Nucleus accumbens (tissue), 56 donors: ENCODE measurements at regions not wholly inside any gene's neighbourhood (a gene's known extent, or its start where the extent isn't known, plus 50 kb on each side); places are given as distances from the start of the nearest gene placed in this dataset.

Experiments
- DNase-seq, 56 donors: peaks; one replicate each; lab custom pipeline; 2025; lab: John Stamatoyannopoulos, UW

- DNase-seq, result peak in 1 of 56 donors; percentile 4
Measured at GRCh38 chr2:104279646-104280045, 574.3 kb upstream of the POU3F3 start.

GRCh38 chr2:104280216-104280615 is 573.7 kb upstream of the POU3F3 start:
- DNase-seq, result no peak

GRCh38 chr2:104286841-104287240 is 567.1 kb upstream of the POU3F3 start:
- peak in 1 of 56 donors; percentile 5 for DNase-seq

- DNase-seq, result no peak
Measured at GRCh38 chr2:104289651-104290565, 564.0 kb upstream of the POU3F3 start.

- DNase-seq, result no peak
Measured at GRCh38 chr2:104290566-104290891, 563.4 kb upstream of the POU3F3 start.

- DNase-seq, result no peak
Measured at GRCh38 chr2:104312684-104313083, 541.2 kb upstream of the POU3F3 start.

- DNase-seq, result no peak
Measured at GRCh38 chr2:104318001-104318665, 535.8 kb upstream of the POU3F3 start.

- peak in 8 of 56 donors; percentile 1 to 29 (median 8) for DNase-seq
Measured at GRCh38 chr2:104321116-104321795, 532.7 kb upstream of the POU3F3 start.

- no peak for DNase-seq
Measured at GRCh38 chr2:104321796-104322349, 532.0 kb upstream of the POU3F3 start.

GRCh38 chr2:104332731-104333130 is 521.2 kb upstream of the POU3F3 start:
- no peak for DNase-seq

GRCh38 chr2:104337869-104338268 is 516.0 kb upstream of the POU3F3 start:
- DNase-seq, result no peak

- DNase-seq, result no peak
Measured at GRCh38 chr2:104340162-104340561, 513.8 kb upstream of the POU3F3 start.

GRCh38 chr2:104340879-104341828 is 512.8 kb upstream of the POU3F3 start:
- no peak for DNase-seq

GRCh38 chr2:104344306-104344705 is 509.6 kb upstream of the POU3F3 start:
- no peak for DNase-seq

- DNase-seq, result no peak
Measured at GRCh38 chr2:104344985-104345384, 508.9 kb upstream of the POU3F3 start.

GRCh38 chr2:104358122-104358521 is 495.8 kb upstream of the POU3F3 start:
- no peak for DNase-seq

GRCh38 chr2:104361414-104361813 is 492.5 kb upstream of the POU3F3 start:
- DNase-seq, result no peak

- no peak for DNase-seq
Measured at GRCh38 chr2:104368089-104368488, 485.8 kb upstream of the POU3F3 start.

GRCh38 chr2:104371087-104371781 is 482.7 kb upstream of the POU3F3 start:
- DNase-seq, result no peak
